ENCODE measurements at regions not wholly inside any gene's neighbourhood (a gene's known extent, or its start where the extent isn't known, plus 50 kb on each side); places are given as distances from the start of the nearest gene placed in this dataset.

DNA sequence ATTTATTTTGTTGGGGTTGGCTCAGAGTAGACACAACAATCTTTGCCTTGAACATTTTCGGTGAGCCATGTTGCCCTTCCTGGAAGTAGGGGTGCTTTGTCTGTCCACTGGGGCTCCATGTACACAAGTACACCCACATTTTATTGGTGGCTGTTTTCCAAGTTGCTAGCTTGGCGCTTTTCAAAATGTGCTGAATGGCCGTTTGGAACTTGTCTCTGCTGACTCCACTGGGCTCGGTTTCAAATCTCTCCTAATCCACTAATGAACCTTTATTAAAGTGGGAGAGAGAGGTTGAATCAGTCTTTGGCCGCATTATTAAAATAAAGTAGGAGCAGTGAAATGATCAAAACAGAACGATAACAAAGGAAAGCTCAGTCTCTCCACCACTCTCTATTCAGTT lies 64.6 kb upstream of the TAF11L2 start:
- peak; percentile 43 for DNase-seq

DNA sequence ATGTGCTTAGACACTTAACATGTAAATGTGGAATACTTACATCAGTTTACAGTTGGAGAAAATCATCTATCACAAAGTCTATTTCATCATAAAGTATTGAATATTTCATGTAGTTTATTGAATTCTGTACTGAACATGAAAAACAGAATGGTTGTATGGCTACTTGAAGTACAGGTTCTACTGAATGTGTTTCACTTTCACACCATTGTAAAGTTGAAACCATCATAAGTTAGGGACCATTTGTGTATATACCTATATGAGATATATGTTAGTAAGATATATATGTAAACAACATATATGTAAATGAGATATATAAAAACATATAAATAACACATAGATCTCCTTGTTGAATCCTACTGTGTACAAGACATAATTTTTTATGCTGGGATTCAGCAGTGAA lies 63.0 kb upstream of the TAF11L2 start:
- no peak for DNase-seq

DNA sequence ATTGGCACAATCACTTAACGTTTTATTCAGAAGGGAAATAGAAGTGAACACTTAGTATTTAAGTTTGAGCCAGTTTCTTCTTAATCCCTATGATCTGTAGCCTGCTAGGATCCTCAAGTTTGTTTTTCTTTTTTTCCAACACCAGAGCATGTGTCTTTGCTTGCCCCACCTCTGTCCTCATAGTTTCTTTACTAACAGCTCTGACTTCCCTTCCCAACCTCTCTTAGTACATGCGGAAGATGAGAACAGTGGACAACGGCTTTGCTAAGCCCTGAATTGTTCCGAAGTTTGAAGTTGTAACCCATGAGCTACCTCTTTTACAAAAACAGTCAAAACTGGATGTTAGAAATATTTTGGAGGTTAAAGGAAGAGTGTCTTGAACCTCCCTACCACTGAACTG lies 61.7 kb upstream of the TAF11L2 start:
- DNase-seq: no peak

GRCh38 chr5:17436761-17437221 lies 61.2 kb upstream of the TAF11L2 start:
- peak; percentile 29 for DNase-seq

DNA sequence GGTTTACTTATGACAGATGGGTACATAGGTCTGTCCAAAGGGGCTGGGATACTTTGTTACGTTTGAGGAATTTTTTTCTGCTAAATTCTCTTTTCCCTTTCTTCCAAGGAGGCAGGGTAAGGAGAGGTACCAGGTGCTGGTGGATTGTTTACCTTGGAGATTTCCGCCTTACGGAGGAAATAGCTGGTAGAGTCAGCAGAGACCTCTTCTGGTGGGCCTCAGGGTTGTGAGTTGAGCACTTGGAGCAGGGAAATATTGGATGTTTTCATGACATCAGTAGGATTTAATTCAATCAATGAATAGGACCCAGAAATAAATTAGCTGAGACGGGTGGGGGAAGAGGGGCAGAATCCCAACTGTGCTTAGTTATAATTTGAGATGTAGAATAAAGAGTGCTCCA lies 60.0 kb upstream of the TAF11L2 start:
- DNase-seq: no peak

GRCh38 chr5:17439956-17440355 lies 58.1 kb upstream of the TAF11L2 start:
- DNase-seq: no peak

GRCh38 chr5:17440766-17441165 lies 57.3 kb upstream of the TAF11L2 start:
- DNase-seq: no peak

- no peak for DNase-seq
These were observed 56.7 kb upstream of the TAF11L2 start for GRCh38 chr5:17441351-17441750.

DNA sequence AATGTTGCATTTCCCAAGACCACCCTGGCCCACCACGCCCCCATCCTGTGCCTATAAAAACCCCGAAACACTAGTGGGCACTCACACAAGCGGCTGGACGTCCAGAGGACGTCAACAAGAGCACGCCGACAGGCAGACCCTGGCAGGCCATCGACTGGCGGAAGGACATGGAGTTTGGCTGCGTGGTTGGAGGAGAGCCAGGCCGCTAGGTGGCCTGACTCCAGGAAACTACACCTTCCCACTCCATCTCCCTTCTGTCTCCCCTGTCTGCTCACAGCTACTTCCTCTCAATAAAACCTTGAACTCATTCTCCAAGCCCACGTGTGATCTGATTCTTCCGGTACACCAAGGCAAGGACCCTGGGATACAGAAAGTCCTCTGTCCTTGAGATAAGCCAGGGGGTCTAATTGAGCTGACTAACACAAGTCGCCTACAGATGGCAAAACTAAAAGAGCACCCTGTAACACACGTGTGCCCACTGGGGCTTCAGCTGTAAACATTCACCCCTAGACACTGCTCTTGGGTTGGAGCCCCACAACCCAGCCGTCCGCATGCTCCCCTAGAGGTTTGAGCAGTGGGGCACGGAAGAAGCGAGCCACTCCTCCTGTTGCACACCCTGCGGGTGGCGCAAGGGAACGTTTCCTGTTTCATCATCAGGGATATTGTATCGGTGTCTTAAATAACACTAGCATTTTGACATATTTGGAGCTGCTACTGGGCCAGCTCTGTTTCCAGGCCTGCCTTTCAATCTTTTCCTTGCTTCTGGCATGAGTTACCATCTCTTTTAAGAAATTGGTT lies 54.5 kb upstream of the TAF11L2 start:
- peak; percentile 10 for DNase-seq

GRCh38 chr5:17444496-17444895 lies 53.5 kb upstream of the TAF11L2 start:
- no peak for DNase-seq

DNA sequence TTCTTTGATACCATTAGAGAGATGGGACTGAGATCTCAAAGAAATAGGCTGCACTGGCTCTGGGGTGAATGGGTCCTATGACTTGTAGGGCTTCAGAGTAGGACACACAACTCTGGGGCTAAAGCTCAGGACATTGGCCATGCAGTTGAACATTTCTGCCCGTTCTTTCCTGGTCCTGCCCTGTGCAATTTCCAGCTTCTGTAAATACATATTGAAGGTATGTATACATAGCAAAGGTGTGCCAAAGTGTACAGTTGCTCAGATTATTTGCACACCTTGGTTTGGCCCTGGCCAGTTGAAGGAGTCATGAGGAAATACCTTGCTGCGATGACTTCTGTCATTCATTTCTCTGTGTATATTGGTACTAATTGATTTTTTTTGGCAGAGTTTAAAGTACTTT lies 52.8 kb upstream of the TAF11L2 start:
- DNase-seq: no peak

All from RPMI8226 (cell line).